SK-N-SH treated with all-trans-retinoic acid at 6 μM for 48 hours (cell line): ENCODE measurements at regions not wholly inside any gene's neighbourhood (a gene's known extent, or its start where the extent isn't known, plus 50 kb on each side); places are given as distances from the start of the nearest gene placed in this dataset.

Experiments used
- ATAC-seq: fragments of 200-7000 bp; cut with Tn5 transposase; 3 replicates; pipeline ENCODE4 v1.9.1; 2020; ENCODE audit warnings: mild to moderate bottlenecking, moderate library complexity
- ARNTL ChIP-seq: fragments of 450-650 bp; formaldehyde crosslinking; IDR thresholded peaks from 2 replicates; pipeline ENCODE4 v1.5.0; 2020; ENCODE audit warnings: low read depth, mild to moderate bottlenecking, moderate library complexity, borderline replicate concordance
- ESRRG ChIP-seq: fragments of 250-450 bp; sonication (Bioruptor Pico); IDR thresholded peaks from 2 replicates; pipeline ENCODE4 v1.6.1; 2021; ENCODE audit warnings: mild to moderate bottlenecking
- GLIS3 ChIP-seq: fragments of 250-450 bp; sonication (Bioruptor Pico); IDR thresholded peaks from 2 replicates; pipeline ENCODE4 v1.5.0; 2020; ENCODE audit warnings: mild to moderate bottlenecking, moderate library complexity
- ISL1 ChIP-seq: fragments of 250-450 bp; sonication (Bioruptor Pico); IDR thresholded peaks from 2 replicates; pipeline ENCODE4 v2.1.2; 2022; ENCODE audit warnings: mild to moderate bottlenecking, moderate library complexity
- OSR1 ChIP-seq: fragments of 250-450 bp; sonication (Bioruptor Pico); IDR thresholded peaks from 2 replicates; pipeline ENCODE4 v1.8.0; 2022; ENCODE audit warnings: moderate library complexity, mild to moderate bottlenecking, inconsistent platforms
- RARB ChIP-seq: fragments of 250-450 bp; sonication (Bioruptor Pico); IDR thresholded peaks from 2 replicates; pipeline ENCODE4 v1.8.0; 2021; ENCODE audit warnings: mild to moderate bottlenecking, moderate library complexity
- SNAI2 ChIP-seq: fragments of 250-450 bp; sonication (Bioruptor Pico); IDR thresholded peaks from 2 replicates; pipeline ENCODE4 v1.5.0; 2020; ENCODE audit warnings: mild to moderate bottlenecking, moderate library complexity
- TCF4 ChIP-seq: fragments of 250-450 bp; sonication (Bioruptor Pico); IDR thresholded peaks from 2 replicates; pipeline ENCODE4 v1.8.0; 2021; ENCODE audit warnings: mild to moderate bottlenecking, moderate library complexity, borderline replicate concordance
- TOX ChIP-seq: fragments of 250-450 bp; sonication (Bioruptor Pico); IDR thresholded peaks from 2 replicates; pipeline ENCODE4 v1.8.0; 2021; ENCODE audit warnings: mild to moderate bottlenecking, moderate library complexity, borderline replicate concordance
- ZC3H10 ChIP-seq: fragments of 250-450 bp; sonication (Bioruptor Pico); IDR thresholded peaks from 2 replicates; pipeline ENCODE4 v1.5.1; 2021; ENCODE audit warnings: mild to moderate bottlenecking, moderate library complexity
- ZFP3 ChIP-seq: fragments of 250-450 bp; sonication (Bioruptor Pico); IDR thresholded peaks from 2 replicates; pipeline ENCODE4 v1.5.0; 2020; ENCODE audit warnings: mild to moderate bottlenecking, moderate library complexity
- ZFP30 ChIP-seq: fragments of 450-650 bp; formaldehyde crosslinking; IDR thresholded peaks from 2 replicates; pipeline ENCODE4 v1.5.0; 2022; ENCODE audit warnings: mild to moderate bottlenecking, moderate library complexity
- ZNF565 ChIP-seq: fragments of 450-650 bp; formaldehyde crosslinking; conservative IDR thresholded peaks from 2 replicates; pipeline ENCODE4 v1.5.0; 2020; ENCODE audit warnings: low read depth, mild to moderate bottlenecking, moderate library complexity
- ZNF70 ChIP-seq: fragments of 450-650 bp; formaldehyde crosslinking; IDR thresholded peaks from 2 replicates; pipeline ENCODE4 v1.5.0; 2020; ENCODE audit warnings: mild to moderate bottlenecking, moderate library complexity
- TF ChIP-seq, protein P1 (sequence below): fragments of 250-450 bp; sonication (Bioruptor Pico); IDR thresholded peaks from 2 replicates; pipeline ENCODE4 v1.5.1; 2020; ENCODE audit warnings: low read depth, mild to moderate bottlenecking, moderate library complexity
- TF ChIP-seq, protein P2 (sequence below): fragments of 250-450 bp; sonication (Bioruptor Pico); IDR thresholded peaks from 2 replicates; pipeline ENCODE4 v1.8.0; 2021; ENCODE audit warnings: low read depth, mild to moderate bottlenecking, moderate library complexity, borderline replicate concordance
- TF ChIP-seq, protein P3 (sequence below): fragments of 250-450 bp; sonication (Bioruptor Pico); IDR thresholded peaks from 2 replicates; pipeline ENCODE4 v1.5.0; 2020; ENCODE audit warnings: mild to moderate bottlenecking, moderate library complexity
- TF ChIP-seq, protein P4 (sequence below): fragments of 250-450 bp; sonication (Bioruptor Pico); IDR thresholded peaks from 2 replicates; pipeline ENCODE4 v1.5.1; 2021; ENCODE audit warnings: mild to moderate bottlenecking, moderate library complexity
- TF ChIP-seq, protein P5 (sequence below): fragments of 250-450 bp; sonication (Bioruptor Pico); IDR thresholded peaks from 2 replicates; pipeline ENCODE4 v1.8.0; 2020; ENCODE audit warnings: mild to moderate bottlenecking, moderate library complexity, borderline replicate concordance

DNA sequence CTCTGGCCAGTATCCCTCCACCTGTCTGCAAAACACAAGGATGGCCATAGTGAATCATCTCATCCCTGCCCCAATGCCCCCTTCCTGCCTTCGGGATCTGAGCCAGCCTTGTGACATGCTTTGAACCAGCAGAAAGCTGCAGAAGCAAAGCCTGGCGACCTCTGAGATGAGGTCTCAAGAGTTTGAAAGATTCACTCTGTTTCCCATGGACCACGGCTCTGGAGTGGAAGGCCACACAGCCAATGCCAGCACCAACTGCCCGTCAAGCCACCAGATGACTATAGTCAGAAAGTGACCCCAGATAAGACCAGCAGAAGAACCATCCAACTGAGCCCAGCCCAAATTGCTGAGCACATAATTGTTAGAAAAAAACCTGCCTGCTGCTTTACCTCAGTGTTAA, 193.9 kb upstream of the PPP2R2D start (continued):
- TF ChIP-seq, protein P1, sequence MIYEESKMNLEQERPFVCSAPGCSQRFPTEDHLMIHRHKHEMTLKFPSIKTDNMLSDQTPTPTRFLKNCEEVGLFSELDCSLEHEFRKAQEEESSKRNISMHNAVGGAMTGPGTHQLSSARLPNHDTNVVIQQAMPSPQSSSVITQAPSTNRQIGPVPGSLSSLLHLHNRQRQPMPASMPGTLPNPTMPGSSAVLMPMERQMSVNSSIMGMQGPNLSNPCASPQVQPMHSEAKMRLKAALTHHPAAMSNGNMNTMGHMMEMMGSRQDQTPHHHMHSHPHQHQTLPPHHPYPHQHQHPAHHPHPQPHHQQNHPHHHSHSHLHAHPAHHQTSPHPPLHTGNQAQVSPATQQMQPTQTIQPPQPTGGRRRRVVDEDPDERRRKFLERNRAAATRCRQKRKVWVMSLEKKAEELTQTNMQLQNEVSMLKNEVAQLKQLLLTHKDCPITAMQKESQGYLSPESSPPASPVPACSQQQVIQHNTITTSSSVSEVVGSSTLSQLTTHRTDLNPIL (CRISPR knock-in tag) = no peak
- TF ChIP-seq TOX (CRISPR knock-in tag) (no peak), OSR1 (CRISPR knock-in tag) (no peak), RARB (CRISPR knock-in tag) (no peak), ARNTL (no peak), TCF4 (CRISPR knock-in tag) (no peak), ZFP30 (CRISPR knock-in tag) (no peak), ZNF565 (CRISPR knock-in tag) (no peak), ZC3H10 (CRISPR knock-in tag) (no peak)
- TF ChIP-seq, protein P2, sequence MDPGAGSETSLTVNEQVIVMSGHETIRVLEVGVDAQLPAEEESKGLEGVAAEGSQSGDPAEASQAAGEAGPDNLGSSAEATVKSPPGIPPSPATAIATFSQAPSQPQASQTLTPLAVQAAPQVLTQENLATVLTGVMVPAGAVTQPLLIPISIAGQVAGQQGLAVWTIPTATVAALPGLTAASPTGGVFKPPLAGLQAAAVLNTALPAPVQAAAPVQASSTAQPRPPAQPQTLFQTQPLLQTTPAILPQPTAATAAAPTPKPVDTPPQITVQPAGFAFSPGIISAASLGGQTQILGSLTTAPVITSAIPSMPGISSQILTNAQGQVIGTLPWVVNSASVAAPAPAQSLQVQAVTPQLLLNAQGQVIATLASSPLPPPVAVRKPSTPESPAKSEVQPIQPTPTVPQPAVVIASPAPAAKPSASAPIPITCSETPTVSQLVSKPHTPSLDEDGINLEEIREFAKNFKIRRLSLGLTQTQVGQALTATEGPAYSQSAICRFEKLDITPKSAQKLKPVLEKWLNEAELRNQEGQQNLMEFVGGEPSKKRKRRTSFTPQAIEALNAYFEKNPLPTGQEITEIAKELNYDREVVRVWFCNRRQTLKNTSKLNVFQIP = no peak

DNA sequence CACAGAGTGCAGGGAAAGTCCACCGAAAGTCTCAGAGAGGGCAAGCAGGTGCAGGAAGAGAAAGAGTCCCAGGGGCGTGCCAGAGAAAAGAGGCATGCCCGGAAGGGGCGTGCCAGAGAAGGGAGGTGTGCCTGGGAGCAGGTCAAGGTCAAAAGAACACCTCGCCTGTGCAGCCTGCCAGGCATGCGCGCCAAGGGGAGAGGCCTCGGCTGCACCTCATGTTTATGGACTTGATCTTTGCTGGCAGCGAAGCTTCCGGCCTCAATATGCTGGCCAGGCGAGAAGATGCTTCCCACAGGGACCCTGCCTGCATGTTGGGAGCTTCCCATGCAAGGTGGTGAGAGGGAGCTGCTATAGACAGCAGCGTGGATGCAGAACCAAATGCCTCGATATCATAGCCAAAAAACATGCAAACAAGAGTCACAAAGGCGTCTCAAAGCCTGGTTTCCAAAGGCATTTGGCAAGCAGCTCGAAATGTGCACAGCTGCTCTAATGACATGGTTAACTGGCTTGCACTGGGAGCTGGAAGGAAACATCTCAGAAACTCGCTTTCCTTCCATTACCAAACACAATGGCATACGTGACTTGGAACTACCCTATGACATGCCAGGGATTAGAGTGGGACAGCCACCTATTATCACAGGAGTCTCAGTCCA, 192.5 kb upstream of the PPP2R2D start:
- TF ChIP-seq ZFP3 = no peak
- no peak for TF ChIP-seq ISL1 (CRISPR knock-in tag)
- TF ChIP-seq RARB (CRISPR knock-in tag) = no peak
- no peak for TF ChIP-seq SNAI2 (CRISPR knock-in tag)
- TF ChIP-seq ZC3H10 (CRISPR knock-in tag) = no peak
- no peak for TF ChIP-seq ARNTL
- TF ChIP-seq, protein P2 = no peak
- TF ChIP-seq, protein P3, sequence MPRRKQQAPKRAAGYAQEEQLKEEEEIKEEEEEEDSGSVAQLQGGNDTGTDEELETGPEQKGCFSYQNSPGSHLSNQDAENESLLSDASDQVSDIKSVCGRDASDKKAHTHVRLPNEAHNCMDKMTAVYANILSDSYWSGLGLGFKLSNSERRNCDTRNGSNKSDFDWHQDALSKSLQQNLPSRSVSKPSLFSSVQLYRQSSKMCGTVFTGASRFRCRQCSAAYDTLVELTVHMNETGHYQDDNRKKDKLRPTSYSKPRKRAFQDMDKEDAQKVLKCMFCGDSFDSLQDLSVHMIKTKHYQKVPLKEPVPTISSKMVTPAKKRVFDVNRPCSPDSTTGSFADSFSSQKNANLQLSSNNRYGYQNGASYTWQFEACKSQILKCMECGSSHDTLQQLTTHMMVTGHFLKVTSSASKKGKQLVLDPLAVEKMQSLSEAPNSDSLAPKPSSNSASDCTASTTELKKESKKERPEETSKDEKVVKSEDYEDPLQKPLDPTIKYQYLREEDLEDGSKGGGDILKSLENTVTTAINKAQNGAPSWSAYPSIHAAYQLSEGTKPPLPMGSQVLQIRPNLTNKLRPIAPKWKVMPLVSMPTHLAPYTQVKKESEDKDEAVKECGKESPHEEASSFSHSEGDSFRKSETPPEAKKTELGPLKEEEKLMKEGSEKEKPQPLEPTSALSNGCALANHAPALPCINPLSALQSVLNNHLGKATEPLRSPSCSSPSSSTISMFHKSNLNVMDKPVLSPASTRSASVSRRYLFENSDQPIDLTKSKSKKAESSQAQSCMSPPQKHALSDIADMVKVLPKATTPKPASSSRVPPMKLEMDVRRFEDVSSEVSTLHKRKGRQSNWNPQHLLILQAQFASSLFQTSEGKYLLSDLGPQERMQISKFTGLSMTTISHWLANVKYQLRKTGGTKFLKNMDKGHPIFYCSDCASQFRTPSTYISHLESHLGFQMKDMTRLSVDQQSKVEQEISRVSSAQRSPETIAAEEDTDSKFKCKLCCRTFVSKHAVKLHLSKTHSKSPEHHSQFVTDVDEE (CRISPR knock-in tag) = no peak
- no peak for TF ChIP-seq ESRRG (CRISPR knock-in tag)
- TF ChIP-seq ZNF565 (CRISPR knock-in tag) = no peak
- ATAC-seq = no peak

DNA sequence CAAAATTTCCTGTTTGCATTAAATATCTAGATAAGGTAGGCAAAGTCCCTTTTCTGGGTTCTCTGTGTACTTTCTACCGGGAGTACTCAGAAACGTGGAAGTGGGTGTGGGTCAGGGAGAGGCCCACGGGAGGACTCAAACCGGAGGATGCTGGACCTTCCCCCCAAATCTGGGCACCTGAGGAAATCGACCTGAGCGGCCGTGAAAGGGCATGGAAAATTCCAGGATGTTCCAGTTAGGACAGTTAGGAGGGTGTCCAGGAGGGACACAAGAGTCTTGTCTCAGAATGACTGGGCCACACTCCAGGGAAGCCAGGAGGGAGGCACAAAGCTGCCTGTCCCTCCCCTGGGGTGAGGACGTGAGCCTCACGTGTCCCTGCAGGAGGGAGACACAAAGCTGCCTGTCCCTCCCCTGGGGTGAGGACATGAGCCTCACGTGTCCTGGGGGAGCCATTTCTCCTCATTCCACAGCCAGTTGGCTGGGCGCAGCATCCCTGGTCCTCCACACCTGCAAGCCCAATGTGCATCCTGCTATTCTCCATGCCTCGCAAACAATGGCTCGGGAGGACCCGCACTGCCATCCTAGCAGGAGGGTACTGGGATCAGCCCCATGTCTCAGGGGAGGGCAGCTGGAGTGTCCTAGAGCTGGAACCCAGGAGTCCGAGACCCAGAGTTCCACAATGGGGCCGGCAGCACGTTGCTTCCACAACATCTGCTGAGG, 190.5 kb upstream of the PPP2R2D start:
- TF ChIP-seq, protein P4, sequence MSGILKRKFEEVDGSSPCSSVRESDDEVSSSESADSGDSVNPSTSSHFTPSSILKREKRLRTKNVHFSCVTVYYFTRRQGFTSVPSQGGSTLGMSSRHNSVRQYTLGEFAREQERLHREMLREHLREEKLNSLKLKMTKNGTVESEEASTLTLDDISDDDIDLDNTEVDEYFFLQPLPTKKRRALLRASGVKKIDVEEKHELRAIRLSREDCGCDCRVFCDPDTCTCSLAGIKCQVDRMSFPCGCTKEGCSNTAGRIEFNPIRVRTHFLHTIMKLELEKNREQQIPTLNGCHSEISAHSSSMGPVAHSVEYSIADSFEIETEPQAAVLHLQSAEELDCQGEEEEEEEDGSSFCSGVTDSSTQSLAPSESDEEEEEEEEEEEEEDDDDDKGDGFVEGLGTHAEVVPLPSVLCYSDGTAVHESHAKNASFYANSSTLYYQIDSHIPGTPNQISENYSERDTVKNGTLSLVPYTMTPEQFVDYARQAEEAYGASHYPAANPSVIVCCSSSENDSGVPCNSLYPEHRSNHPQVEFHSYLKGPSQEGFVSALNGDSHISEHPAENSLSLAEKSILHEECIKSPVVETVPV = no peak
- TF ChIP-seq ZFP3 (no peak), OSR1 (CRISPR knock-in tag) (no peak), GLIS3 (CRISPR knock-in tag) (no peak), TOX (CRISPR knock-in tag) (no peak), SNAI2 (CRISPR knock-in tag) (no peak), TCF4 (CRISPR knock-in tag) (no peak), ISL1 (CRISPR knock-in tag) (no peak), ZNF70 (no peak), ARNTL (no peak)
- TF ChIP-seq, protein P3 (CRISPR knock-in tag) = no peak
- TF ChIP-seq, protein P1 (CRISPR knock-in tag) = no peak
- TF ChIP-seq, protein P5, sequence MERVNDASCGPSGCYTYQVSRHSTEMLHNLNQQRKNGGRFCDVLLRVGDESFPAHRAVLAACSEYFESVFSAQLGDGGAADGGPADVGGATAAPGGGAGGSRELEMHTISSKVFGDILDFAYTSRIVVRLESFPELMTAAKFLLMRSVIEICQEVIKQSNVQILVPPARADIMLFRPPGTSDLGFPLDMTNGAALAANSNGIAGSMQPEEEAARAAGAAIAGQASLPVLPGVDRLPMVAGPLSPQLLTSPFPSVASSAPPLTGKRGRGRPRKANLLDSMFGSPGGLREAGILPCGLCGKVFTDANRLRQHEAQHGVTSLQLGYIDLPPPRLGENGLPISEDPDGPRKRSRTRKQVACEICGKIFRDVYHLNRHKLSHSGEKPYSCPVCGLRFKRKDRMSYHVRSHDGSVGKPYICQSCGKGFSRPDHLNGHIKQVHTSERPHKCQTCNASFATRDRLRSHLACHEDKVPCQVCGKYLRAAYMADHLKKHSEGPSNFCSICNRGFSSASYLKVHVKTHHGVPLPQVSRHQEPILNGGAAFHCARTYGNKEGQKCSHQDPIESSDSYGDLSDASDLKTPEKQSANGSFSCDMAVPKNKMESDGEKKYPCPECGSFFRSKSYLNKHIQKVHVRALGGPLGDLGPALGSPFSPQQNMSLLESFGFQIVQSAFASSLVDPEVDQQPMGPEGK (CRISPR knock-in tag) = no peak
- no peak for ATAC-seq
